ENCODE measurements at regions not wholly inside any gene's neighbourhood (a gene's known extent, or its start where the extent isn't known, plus 50 kb on each side); places are given as distances from the start of the nearest gene placed in this dataset.

DNA sequence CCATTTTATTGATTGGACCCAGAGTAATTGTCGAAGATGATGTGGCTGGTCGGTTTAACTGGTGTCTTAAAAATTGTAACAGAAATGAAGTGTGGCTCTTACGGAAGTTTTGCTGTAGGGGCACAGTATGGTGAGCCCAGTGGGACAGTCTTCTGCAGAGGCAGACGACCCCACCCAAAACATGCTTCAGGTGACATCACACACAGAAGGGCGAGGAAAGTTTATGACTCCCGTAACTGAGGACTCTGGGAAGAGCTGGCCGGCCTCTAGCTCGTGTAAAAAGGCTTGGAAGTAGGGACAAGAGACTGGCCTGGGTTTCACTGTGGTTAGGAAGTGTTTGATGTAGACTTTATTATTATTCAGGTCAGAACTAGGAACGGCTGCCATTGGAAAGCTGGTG, 73.3 kb downstream of the HTR5A start:
- Histone ChIP-seq H3K4me3 (replicated peaks in 1 of 2; ENCODE audit: low read depth in 1 of 2, low read length in 2 of 2) (no peak overlapping the region), H3K36me3 (ENCODE audit: control insufficient read depth in 1 of 2, insufficient read depth in 2 of 2, low read length in 2 of 2) (no peaks in the 10 kb centered on the region), H3K27ac (ENCODE audit: low read depth, low read length) (no peak overlapping the region), H3K4me1 (ENCODE audit: control insufficient read depth in 1 of 2, insufficient read depth in 2 of 2, low read length in 2 of 2) (no peaks in the 10 kb centered on the region), H3K79me2 (ENCODE audit: insufficient read depth, low read length) (no peaks in the 10 kb centered on the region), H3K27me3 (ENCODE audit: insufficient read depth, low read length) (peaks cover 39% of the 10 kb centered on the region), H2AFZ (ENCODE audit: low read depth, low read length, poor library complexity, severe bottlenecking) (no peak overlapping the region), H3K4me2 (ENCODE audit: low read length) (no peak overlapping the region), H4K20me1 (ENCODE audit: insufficient read depth) (no peaks in the 10 kb centered on the region), H3K9me2 (ENCODE audit: insufficient read depth) (no peaks in the 10 kb centered on the region), H3K9ac (ENCODE audit: low read length) (no peak overlapping the region), H3K9me3 (ENCODE audit: control insufficient read depth in 1 of 2, insufficient read depth in 1 of 2, low read depth in 1 of 2, low read length in 2 of 2) (no peaks in the 10 kb centered on the region)
- POLR2A ChIA-PET: no interaction called here
- no peak for DNase-seq (ENCODE audit: low read depth, low spot score)
- intact Hi-C loops (cut with micrococcal nuclease): no loop called here
- RAD21 ChIA-PET (ENCODE audit: low non-redundant PET in 1 of 2, low total read pairs in 2 of 2, uncharacterized antibody in 2 of 2, unreplicated experiment in 2 of 2): no interaction called here
- CTCF ChIA-PET: no interaction called here
- no peak for ATAC-seq
- TF ChIP-seq SIN3A (IDR thresholded peaks at IDR 0.05; ENCODE audit: low read depth): no peak
- no peak for TF ChIP-seq YY1 (IDR thresholded peaks at IDR 0.05; ENCODE audit: extremely low read depth, insufficient replicate concordance, low read depth, low read length)
- no peak for TF ChIP-seq ATF3 (IDR thresholded peaks at IDR 0.05)
- TF ChIP-seq SRF (IDR thresholded peaks at IDR 0.05; ENCODE audit: low read depth): no peak
- no peak for TF ChIP-seq SP1 (IDR thresholded peaks at IDR 0.05; ENCODE audit: low read depth)
- TF ChIP-seq ZNF274 (IDR thresholded peaks at IDR 0.05; ENCODE audit: low read depth, low read length): no peak
- no peak for TF ChIP-seq POLR2AphosphoS5 (IDR thresholded peaks at IDR 0.05; ENCODE audit: low read depth, low read length)
- no peak for TF ChIP-seq CBX3 (IDR thresholded peaks at IDR 0.05; ENCODE audit: low read depth)
- TF ChIP-seq ZFX (IDR thresholded peaks at IDR 0.05): no peak
- TF ChIP-seq, protein P1, sequence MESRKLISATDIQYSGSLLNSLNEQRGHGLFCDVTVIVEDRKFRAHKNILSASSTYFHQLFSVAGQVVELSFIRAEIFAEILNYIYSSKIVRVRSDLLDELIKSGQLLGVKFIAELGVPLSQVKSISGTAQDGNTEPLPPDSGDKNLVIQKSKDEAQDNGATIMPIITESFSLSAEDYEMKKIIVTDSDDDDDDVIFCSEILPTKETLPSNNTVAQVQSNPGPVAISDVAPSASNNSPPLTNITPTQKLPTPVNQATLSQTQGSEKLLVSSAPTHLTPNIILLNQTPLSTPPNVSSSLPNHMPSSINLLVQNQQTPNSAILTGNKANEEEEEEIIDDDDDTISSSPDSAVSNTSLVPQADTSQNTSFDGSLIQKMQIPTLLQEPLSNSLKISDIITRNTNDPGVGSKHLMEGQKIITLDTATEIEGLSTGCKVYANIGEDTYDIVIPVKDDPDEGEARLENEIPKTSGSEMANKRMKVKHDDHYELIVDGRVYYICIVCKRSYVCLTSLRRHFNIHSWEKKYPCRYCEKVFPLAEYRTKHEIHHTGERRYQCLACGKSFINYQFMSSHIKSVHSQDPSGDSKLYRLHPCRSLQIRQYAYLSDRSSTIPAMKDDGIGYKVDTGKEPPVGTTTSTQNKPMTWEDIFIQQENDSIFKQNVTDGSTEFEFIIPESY (IDR thresholded peaks at IDR 0.05; ENCODE audit: extremely low read depth, insufficient replicate concordance, low read length): no peak
- no peak for TF ChIP-seq EZH2phosphoT487 (IDR thresholded peaks at IDR 0.05; ENCODE audit: borderline replicate concordance)
- no peak for TF ChIP-seq CEBPB (IDR thresholded peaks at IDR 0.05; ENCODE audit: low read depth)
- no peak for TF ChIP-seq POLR2A (IDR thresholded peaks at IDR 0.05; ENCODE audit: borderline replicate concordance, extremely low read depth, insufficient read depth, insufficient read length)
- TF ChIP-seq FOSL1 (IDR thresholded peaks at IDR 0.05; ENCODE audit: low read depth): no peak
- no peak for TF ChIP-seq MAX (IDR thresholded peaks at IDR 0.05)
- TF ChIP-seq RAD21 (IDR thresholded peaks at IDR 0.05; ENCODE audit: low read depth): no peak
- TF ChIP-seq TCF7L2 (IDR thresholded peaks at IDR 0.05; ENCODE audit: borderline replicate concordance, extremely low read depth, insufficient read depth, insufficient read length): no peak
- BruUV-seq (replicated peaks): no TSS peak
